SU-DHL-6 (cell line): ENCODE measurements at regions not wholly inside any gene's neighbourhood (a gene's known extent, or its start where the extent isn't known, plus 50 kb on each side); places are given as distances from the start of the nearest gene placed in this dataset.
"Not testable (repeated sequence)": the region's sequence is repeated elsewhere in the genome, so short reads cannot be mapped to it uniquely, and the experiment has no call there.

Experiments
- H2AFZ ChIP-seq: fragments of 200-600 bp; sonication (generic); 2 replicates; pipeline ENCODE4 v1.6.1; 2014; ENCODE audit warnings: low read depth, mild to moderate bottlenecking, moderate library complexity, mixed read lengths, antibody characterized with exemption, low read length; ENCODE audit not compliant: severe bottlenecking
- H3F3A ChIP-seq: fragments of 200-600 bp; shearing (Covaris generic); 2 replicates; pipeline ENCODE4 v1.6.0; 2016; ENCODE audit warnings: antibody characterized with exemption, mild to moderate bottlenecking; ENCODE audit not compliant: insufficient read depth
- H3K27ac ChIP-seq: fragments of 200-600 bp; sonication (generic); 2 replicates; pipeline ENCODE4 v1.5.1; 2016; ENCODE audit warnings: low read depth, mild to moderate bottlenecking, low read length, moderate library complexity, mixed read lengths
- H3K27me3 ChIP-seq: fragments of 200-600 bp; sonication (generic), shearing (Covaris generic); 2 replicates; pipeline ENCODE4 v1.6.0; 2014; ENCODE audit warnings: mild to moderate bottlenecking, low read length
- H3K36me3 ChIP-seq: fragments of 200-600 bp; sonication (generic); 2 replicates; pipeline ENCODE4 v1.6.1; 2014; ENCODE audit warnings: mild to moderate bottlenecking, low read length, mixed read lengths
- H3K4me2 ChIP-seq: fragments of 300-600, 200-600 bp; shearing (Covaris generic), sonication (generic); 2 replicates; pipeline ENCODE4 v1.6.0; 2014; ENCODE audit warnings: low read length, low read depth, mild to moderate bottlenecking; ENCODE audit not compliant: poor library complexity, severe bottlenecking
- H3K4me3 ChIP-seq: fragments of 200-600 bp; sonication (generic); 2 replicates; pipeline ENCODE4 v1.5.1; 2014; ENCODE audit warnings: antibody characterized with exemption, low read length, mild to moderate bottlenecking, mixed read lengths; ENCODE audit not compliant: insufficient read depth, poor library complexity, severe bottlenecking
- H3K79me2 ChIP-seq: fragments of 200-600 bp; sonication (generic); 2 replicates; pipeline ENCODE4 v1.6.1; 2014; ENCODE audit warnings: mild to moderate bottlenecking, low read length, moderate library complexity; ENCODE audit not compliant: insufficient read depth
- H3K9ac ChIP-seq: fragments of 200-600 bp; sonication (generic); 2 replicates; pipeline ENCODE4 v1.7.0; 2014; ENCODE audit warnings: mild to moderate bottlenecking, low read length
- H3K9me2 ChIP-seq: fragments of 200-600 bp; sonication (generic); replicated peaks from 2 replicates; pipeline ENCODE4 v1.6.1; 2014; ENCODE audit warnings: low read length; ENCODE audit not compliant: insufficient read depth
- H3K9me3 ChIP-seq: fragments of 200-600 bp; sonication (generic); 2 replicates; pipeline ENCODE4 v1.6.1; 2014; ENCODE audit warnings: low read length, mixed read lengths; ENCODE audit not compliant: insufficient read depth
- H4K20me1 ChIP-seq: fragments of 200-600 bp; sonication (generic); 2 replicates; pipeline ENCODE4 v1.6.1; 2014; ENCODE audit warnings: low read depth, mild to moderate bottlenecking, antibody characterized with exemption, low read length, moderate library complexity, mixed read lengths
- CTCF ChIP-seq: fragments of 200-600 bp; sonication (generic); IDR thresholded peaks from one replicate; pipeline ENCODE4 v1.5.1; 2017; ENCODE audit warnings: antibody characterized with exemption, mild to moderate bottlenecking, low read length, moderate library complexity; ENCODE audit not compliant: insufficient read depth, poor library complexity, severe bottlenecking
- EZH2phosphoT487 ChIP-seq: fragments of 200-600 bp; sonication (generic), shearing (Covaris generic); conservative IDR thresholded peaks from 2 replicates; pipeline ENCODE4 v1.6.1; 2018; ENCODE audit warnings: mild to moderate bottlenecking, antibody characterized with exemption, low read length, moderate library complexity, mixed read lengths

GRCh38 chr14:43285575-43285974 is 1221.5 kb downstream of the FSCB start:
- H3F3A ChIP-seq: no peaks in the 10 kb centered on the region
- H3K79me2 ChIP-seq: no peaks in the 10 kb centered on the region
- no peak overlapping the region for H2AFZ ChIP-seq
- no peak overlapping the region for H3K4me2 ChIP-seq
- no peak overlapping the region for H3K9ac ChIP-seq
- no peaks in the 10 kb centered on the region for H3K27me3 ChIP-seq
- no peak for TF ChIP-seq EZH2phosphoT487
- H3K4me3 ChIP-seq: no peak overlapping the region
- no peaks in the 10 kb centered on the region for H3K9me2 ChIP-seq
- no peak overlapping the region for H3K27ac ChIP-seq
- H3K9me3 ChIP-seq: no peaks in the 10 kb centered on the region
- no peaks in the 10 kb centered on the region for H3K36me3 ChIP-seq
- no peaks in the 10 kb centered on the region for H4K20me1 ChIP-seq

- no peak overlapping the region for H3K4me2 ChIP-seq
- no peak overlapping the region for H3K9ac ChIP-seq
- H3K9me3 ChIP-seq: no peaks in the 10 kb centered on the region
- no peaks in the 10 kb centered on the region for H4K20me1 ChIP-seq
- H3K9me2 ChIP-seq: no peaks in the 10 kb centered on the region
- H3F3A ChIP-seq: no peaks in the 10 kb centered on the region
- TF ChIP-seq CTCF (no peak), EZH2phosphoT487 (no peak)
- no peak overlapping the region for H3K27ac ChIP-seq
- no peak overlapping the region for H3K4me3 ChIP-seq
- H2AFZ ChIP-seq: no peak overlapping the region
- no peaks in the 10 kb centered on the region for H3K79me2 ChIP-seq
- no peaks in the 10 kb centered on the region for H3K36me3 ChIP-seq
- H3K27me3 ChIP-seq: no peaks in the 10 kb centered on the region
These were observed 1247.0 kb downstream of the FSCB start for GRCh38 chr14:43260056-43260455.

- no peaks in the 10 kb centered on the region for H3K27me3 ChIP-seq
- no peaks in the 10 kb centered on the region for H3F3A ChIP-seq
- H3K9ac ChIP-seq: no peak overlapping the region
- no peaks in the 10 kb centered on the region for H3K9me3 ChIP-seq
- H3K4me2 ChIP-seq: no peak overlapping the region
- H3K4me3 ChIP-seq: no peak overlapping the region
- no peaks in the 10 kb centered on the region for H4K20me1 ChIP-seq
- TF ChIP-seq CTCF (no peak), EZH2phosphoT487 (no peak)
- peak overlapping the region; percentile 35 for H2AFZ ChIP-seq
- H3K79me2 ChIP-seq: no peaks in the 10 kb centered on the region
- no peaks in the 10 kb centered on the region for H3K36me3 ChIP-seq
- H3K9me2 ChIP-seq: no peaks in the 10 kb centered on the region
- H3K27ac ChIP-seq: no peak overlapping the region
These were observed 1248.7 kb downstream of the FSCB start for GRCh38 chr14:43258396-43258795.

GRCh38 chr14:43256996-43257395 is 1250.1 kb downstream of the FSCB start:
- not testable (repeated sequence) for H3K9me2 ChIP-seq, H3K27ac ChIP-seq, H3F3A ChIP-seq, H3K9ac ChIP-seq, H3K4me2 ChIP-seq, H3K9me3 ChIP-seq, H3K27me3 ChIP-seq, H2AFZ ChIP-seq, H3K79me2 ChIP-seq, H3K4me3 ChIP-seq, H4K20me1 ChIP-seq, H3K36me3 ChIP-seq
